Activated T-helper 1 cell treated with anti-CD3 and anti-CD28 coated beads, Interleukin-12 subunit alpha, Interleukin-12 subunit beta, Interleukin-2, Interleukin-4 antibody, amounts not matched to agents 30 ng/mL and 10 ng/mL and 1 ng/mL, durations not matched to agents 14 hours and 24 hours and 36 hours (primary cell): ENCODE measurements at regions not wholly inside any gene's neighbourhood (a gene's known extent, or its start where the extent isn't known, plus 50 kb on each side); places are given as distances from the start of the nearest gene placed in this dataset.

Experiments
- DNase-seq: peaks from one replicate; pipeline ENCODE4 v3.0.0; 2021; ENCODE audit warnings: low spot score
- H3K27ac Mint-ChIP-seq: one replicate; pipeline ENCODE4 v1.8.0; 2021; ENCODE audit warnings: mild to moderate bottlenecking, mixed read lengths
- H3K27me3 Mint-ChIP-seq: one replicate; pipeline ENCODE4 v1.8.0; 2022; ENCODE audit warnings: mild to moderate bottlenecking, moderate library complexity, mixed read lengths; ENCODE audit not compliant: insufficient read depth
- H3K36me3 Mint-ChIP-seq: one replicate; pipeline ENCODE4 v1.8.0; 2021; ENCODE audit warnings: low read depth, mixed read lengths
- H3K4me1 Mint-ChIP-seq: one replicate; pipeline ENCODE4 v1.8.0; 2021; ENCODE audit warnings: low read depth, mixed read lengths
- H3K4me3 Mint-ChIP-seq: one replicate; pipeline ENCODE4 v1.8.0; 2021; ENCODE audit warnings: mild to moderate bottlenecking, moderate library complexity, mixed read lengths
- H3K9me3 Mint-ChIP-seq: one replicate; pipeline ENCODE4 v1.8.0; 2021; ENCODE audit warnings: mixed read lengths
- intact Hi-C: fragments of 100-400 bp; cut with micrococcal nuclease; formaldehyde crosslinking; loops from one replicate; pipeline ENCODE4 v1.15.1; 2024

- Mint-ChIP-seq H3K36me3 (no peaks in the 10 kb centered on the region), H3K27ac (no peak overlapping the region), H3K9me3 (no peaks in the 10 kb centered on the region), H3K4me1 (no peaks in the 10 kb centered on the region), H3K27me3 (no peaks in the 10 kb centered on the region), H3K4me3 (no peak overlapping the region)
- intact Hi-C loops = no loop called here
- DNase-seq = no peak
These were observed 281.4 kb downstream of the KCNS3 start for GRCh38 chr2:18159896-18160295.

GRCh38 chr2:18156421-18156820, 278.0 kb downstream of the KCNS3 start:
- Mint-ChIP-seq H3K27ac (no peak overlapping the region), H3K4me3 (no peak overlapping the region), H3K27me3 (no peaks in the 10 kb centered on the region), H3K4me1 (no peaks in the 10 kb centered on the region), H3K9me3 (no peaks in the 10 kb centered on the region), H3K36me3 (no peaks in the 10 kb centered on the region)
- intact Hi-C loops = no loop called here
- DNase-seq = no peak

GRCh38 chr2:18156002-18156401, 277.5 kb downstream of the KCNS3 start:
- no peak overlapping the region for H3K4me3 Mint-ChIP-seq
- no peak for DNase-seq
- H3K27me3 Mint-ChIP-seq = no peaks in the 10 kb centered on the region
- H3K9me3 Mint-ChIP-seq = no peaks in the 10 kb centered on the region
- H3K27ac Mint-ChIP-seq = no peak overlapping the region
- no peaks in the 10 kb centered on the region for H3K4me1 Mint-ChIP-seq
- H3K36me3 Mint-ChIP-seq = no peaks in the 10 kb centered on the region
- intact Hi-C loops = no loop called here

GRCh38 chr2:18154812-18155211, 276.3 kb downstream of the KCNS3 start:
- no peaks in the 10 kb centered on the region for H3K27me3 Mint-ChIP-seq
- no peaks in the 10 kb centered on the region for H3K4me1 Mint-ChIP-seq
- H3K4me3 Mint-ChIP-seq = no peak overlapping the region
- no peak for DNase-seq
- no peak overlapping the region for H3K27ac Mint-ChIP-seq
- no peaks in the 10 kb centered on the region for H3K36me3 Mint-ChIP-seq
- H3K9me3 Mint-ChIP-seq = no peaks in the 10 kb centered on the region
- intact Hi-C loops = no loop called here

- Mint-ChIP-seq H3K27ac (no peak overlapping the region), H3K4me3 (no peak overlapping the region), H3K9me3 (no peaks in the 10 kb centered on the region), H3K4me1 (no peaks in the 10 kb centered on the region), H3K27me3 (no peaks in the 10 kb centered on the region), H3K36me3 (no peaks in the 10 kb centered on the region)
- DNase-seq = no peak
- intact Hi-C loops = no loop called here
These were observed 275.8 kb downstream of the KCNS3 start for GRCh38 chr2:18154259-18154658.

GRCh38 chr2:18153741-18154140, 275.3 kb downstream of the KCNS3 start:
- intact Hi-C loops = no loop called here
- H3K9me3 Mint-ChIP-seq = no peaks in the 10 kb centered on the region

GRCh38 chr2:18151237-18151636, 272.8 kb downstream of the KCNS3 start:
- no peak for DNase-seq
- Mint-ChIP-seq H3K27ac (no peak overlapping the region), H3K9me3 (no peaks in the 10 kb centered on the region), H3K27me3 (no peaks in the 10 kb centered on the region), H3K36me3 (no peaks in the 10 kb centered on the region), H3K4me1 (no peaks in the 10 kb centered on the region), H3K4me3 (no peak overlapping the region)
- intact Hi-C loops = no loop called here

More at GRCh38 chr2:18153741-18154140, 275.3 kb downstream of the KCNS3 start:
- Mint-ChIP-seq H3K36me3 (no peaks in the 10 kb centered on the region), H3K27ac (no peak overlapping the region), H3K4me1 (no peaks in the 10 kb centered on the region), H3K27me3 (no peaks in the 10 kb centered on the region), H3K4me3 (no peak overlapping the region)
- no peak for DNase-seq

GRCh38 chr2:18149660-18150246, 271.3 kb downstream of the KCNS3 start:
- no peaks in the 10 kb centered on the region for H3K27me3 Mint-ChIP-seq
- no peak overlapping the region for H3K27ac Mint-ChIP-seq
- no peak overlapping the region for H3K4me3 Mint-ChIP-seq
- no peak for DNase-seq
- no peaks in the 10 kb centered on the region for H3K9me3 Mint-ChIP-seq
- H3K4me1 Mint-ChIP-seq = no peaks in the 10 kb centered on the region
- no peaks in the 10 kb centered on the region for H3K36me3 Mint-ChIP-seq
- intact Hi-C loops = loop anchor here (1.0 kb wide), 2 partner anchors 298 to 430 kb away; no protein-coding TSS in a partner anchor

- Mint-ChIP-seq H3K9me3 (no peaks in the 10 kb centered on the region), H3K27ac (no peak overlapping the region), H3K36me3 (no peaks in the 10 kb centered on the region), H3K27me3 (no peaks in the 10 kb centered on the region), H3K4me3 (no peak overlapping the region), H3K4me1 (peaks cover 12% of the 10 kb centered on the region)
- intact Hi-C loops = no loop called here
- no peak for DNase-seq
These were observed 258.5 kb downstream of the KCNS3 start for GRCh38 chr2:18136881-18137475.

GRCh38 chr2:18133310-18133709, 254.8 kb downstream of the KCNS3 start:
- Mint-ChIP-seq H3K36me3 (no peaks in the 10 kb centered on the region), H3K27ac (no peak overlapping the region), H3K27me3 (no peaks in the 10 kb centered on the region), H3K4me3 (no peak overlapping the region), H3K4me1 (peaks cover 12% of the 10 kb centered on the region), H3K9me3 (no peaks in the 10 kb centered on the region)
- no peak for DNase-seq
- intact Hi-C loops = no loop called here

GRCh38 chr2:18132697-18133096, 254.2 kb downstream of the KCNS3 start:
- Mint-ChIP-seq H3K4me1 (peaks cover 12% of the 10 kb centered on the region), H3K27ac (no peak overlapping the region), H3K4me3 (no peak overlapping the region), H3K36me3 (no peaks in the 10 kb centered on the region), H3K9me3 (no peaks in the 10 kb centered on the region), H3K27me3 (no peaks in the 10 kb centered on the region)
- intact Hi-C loops = no loop called here
- no peak for DNase-seq

- no peak for DNase-seq
- H3K9me3 Mint-ChIP-seq = no peaks in the 10 kb centered on the region
- no peak overlapping the region for H3K27ac Mint-ChIP-seq
- H3K4me3 Mint-ChIP-seq = no peak overlapping the region
- H3K27me3 Mint-ChIP-seq = no peaks in the 10 kb centered on the region
- intact Hi-C loops = no loop called here
- peaks cover 12% of the 10 kb centered on the region for H3K4me1 Mint-ChIP-seq
- H3K36me3 Mint-ChIP-seq = no peaks in the 10 kb centered on the region
These were observed 253.3 kb downstream of the KCNS3 start for GRCh38 chr2:18131761-18132160.

GRCh38 chr2:18129348-18129747, 250.9 kb downstream of the KCNS3 start:
- Mint-ChIP-seq H3K9me3 (no peaks in the 10 kb centered on the region), H3K27me3 (no peaks in the 10 kb centered on the region), H3K4me1 (peaks cover 12% of the 10 kb centered on the region), H3K4me3 (no peak overlapping the region), H3K27ac (no peak overlapping the region), H3K36me3 (no peaks in the 10 kb centered on the region)
- DNase-seq = no peak
- intact Hi-C loops = no loop called here

- intact Hi-C loops = no loop called here
- Mint-ChIP-seq H3K4me3 (no peak overlapping the region), H3K27me3 (no peaks in the 10 kb centered on the region), H3K27ac (no peak overlapping the region), H3K4me1 (no peaks in the 10 kb centered on the region), H3K36me3 (no peaks in the 10 kb centered on the region), H3K9me3 (no peaks in the 10 kb centered on the region)
- DNase-seq = no peak
These were observed 246.8 kb downstream of the KCNS3 start for GRCh38 chr2:18125303-18125702.
